Stimulated activated naive CD4-positive, alpha-beta T cell (primary cell): ENCODE measurements at regions not wholly inside any gene's neighbourhood (a gene's known extent, or its start where the extent isn't known, plus 50 kb on each side); places are given as distances from the start of the nearest gene placed in this dataset.
"Not testable (repeated sequence)": the region's sequence is repeated elsewhere in the genome, so short reads cannot be mapped to it uniquely, and the experiment has no call there.

ENCODE experiments used
- DNase-seq, 6 experiments: peaks; one replicate each; lab custom pipeline; 2025; lab: John Stamatoyannopoulos, UW

DNA sequence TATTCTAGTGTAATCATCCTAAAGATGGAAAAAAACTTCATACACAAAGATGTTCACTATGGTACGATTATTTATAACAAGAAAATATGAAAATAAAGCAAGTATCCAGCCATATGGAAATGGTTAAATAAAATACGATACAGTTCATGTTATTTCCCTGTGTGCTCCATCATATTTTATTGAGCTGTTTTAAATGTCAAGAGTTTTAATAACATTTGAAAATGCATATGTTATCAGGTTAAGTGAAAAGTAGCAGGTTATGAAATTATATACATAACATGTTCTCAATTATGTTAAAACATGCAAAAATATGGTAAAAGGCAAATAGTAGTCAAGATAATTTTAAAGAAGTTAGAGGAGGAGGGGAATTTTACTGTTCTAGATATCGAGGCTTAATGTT is 192.0 kb downstream of the HNRNPD start:
- DNase-seq, result no peak

DNA sequence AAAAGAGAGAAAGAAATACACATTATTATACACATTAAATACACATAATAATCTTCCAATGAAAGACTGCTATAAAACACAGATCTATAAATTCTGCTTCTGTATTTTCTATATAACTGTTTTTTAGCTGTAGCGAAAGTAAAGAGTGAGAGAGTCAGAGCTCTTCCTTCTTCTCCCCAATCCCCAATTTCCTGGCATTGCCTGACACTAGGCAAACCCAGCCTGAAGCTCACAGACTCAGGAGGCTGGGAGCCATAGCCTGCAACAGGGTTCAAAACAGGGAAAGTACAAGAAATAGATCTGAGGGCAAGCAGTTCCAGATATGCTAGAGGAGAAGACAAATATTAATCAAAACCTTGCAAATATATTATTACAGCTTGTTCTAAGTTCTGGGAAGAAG is 201.6 kb downstream of the HNRNPD start:
- no peak for DNase-seq

DNA sequence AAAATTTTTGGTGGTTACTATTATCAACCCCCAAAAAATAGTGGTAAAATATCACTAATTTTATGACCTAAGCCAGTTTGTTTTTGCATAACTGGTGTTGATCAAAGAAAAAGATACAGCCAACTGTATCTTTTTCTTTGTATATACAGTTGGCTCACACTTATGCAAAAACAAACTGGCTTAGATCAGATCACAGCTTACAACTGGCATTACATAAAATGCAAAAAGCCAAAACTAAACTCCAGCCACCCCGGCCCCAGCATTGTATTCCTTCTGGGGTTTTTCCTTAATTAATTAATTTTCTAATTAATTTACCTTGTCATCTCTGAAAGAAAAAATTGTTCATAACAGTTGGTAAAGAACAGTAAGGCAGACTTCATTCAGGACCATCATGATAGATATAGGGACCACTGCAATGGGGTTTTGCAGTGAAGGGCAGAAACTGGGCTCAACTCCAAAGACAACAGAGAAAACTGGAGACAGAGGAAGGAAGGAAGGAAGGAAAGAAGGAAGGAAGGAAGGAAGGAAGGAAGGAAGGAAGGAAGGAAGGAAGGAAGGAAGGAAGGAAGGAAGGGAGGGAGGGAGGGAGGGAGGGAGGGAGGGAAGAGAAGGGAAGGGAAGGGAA is 202.1 kb downstream of the HNRNPD start:
- no peak for DNase-seq

- no peak for DNase-seq
Measured at GRCh38 chr4:82149750-82150149, 224.0 kb downstream of the HNRNPD start.

GRCh38 chr4:82145850-82146249 is 227.9 kb downstream of the HNRNPD start:
- DNase-seq, result no peak

DNA sequence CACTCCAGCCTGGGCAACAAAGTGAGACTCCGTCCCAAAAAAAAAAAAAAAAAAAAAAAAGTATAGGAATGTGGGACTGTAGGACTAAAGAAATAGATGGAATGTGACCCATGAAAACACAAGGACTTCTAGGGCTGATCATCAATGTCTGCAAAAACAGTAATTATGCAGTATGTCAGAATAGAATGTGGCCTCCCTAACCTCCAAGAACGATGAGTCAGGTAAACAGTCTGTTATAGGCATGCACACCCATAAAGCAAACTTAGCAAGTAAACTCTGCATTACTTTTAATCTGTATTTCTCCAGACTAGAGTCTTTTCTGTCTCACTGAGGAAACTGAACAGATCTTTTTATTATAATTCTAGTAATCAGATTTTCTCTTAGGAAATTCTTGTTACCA is 233.4 kb downstream of the HNRNPD start:
- DNase-seq, result no peak

- no peak for DNase-seq
Measured at GRCh38 chr4:82139287-82139686, 234.5 kb downstream of the HNRNPD start.

GRCh38 chr4:82138374-82138773 is 235.4 kb downstream of the HNRNPD start:
- DNase-seq, result no peak

- DNase-seq, result peak in 2 of 6 experiments; percentile 40 to 62
Measured at GRCh38 chr4:82136161-82136801, 237.5 kb downstream of the HNRNPD start.

DNA sequence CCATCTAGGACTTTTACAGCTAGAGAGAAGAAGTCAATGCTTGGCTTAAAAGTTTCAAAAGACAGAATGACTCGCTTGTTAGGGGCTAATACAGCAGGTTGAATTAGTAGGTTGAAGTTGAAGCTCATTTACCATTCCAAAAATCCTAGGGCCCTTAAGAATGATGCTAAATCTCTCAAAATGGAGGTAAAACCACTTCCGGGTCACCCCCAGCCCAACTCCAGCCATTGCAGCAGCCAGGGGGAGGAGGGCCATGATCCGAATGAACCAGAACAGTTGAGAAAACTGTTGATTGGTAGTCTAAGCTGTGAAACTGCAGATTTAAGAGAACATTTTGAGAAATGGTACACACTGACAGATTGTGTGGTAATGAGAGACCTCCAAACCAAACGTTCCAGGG is 245.4 kb downstream of the HNRNPD start:
- DNase-seq, result no peak

- no peak for DNase-seq
Measured at GRCh38 chr4:82126512-82127040, 247.2 kb downstream of the HNRNPD start.

- no peak for DNase-seq
Measured at GRCh38 chr4:82125787-82126297, 247.9 kb downstream of the HNRNPD start.

DNA sequence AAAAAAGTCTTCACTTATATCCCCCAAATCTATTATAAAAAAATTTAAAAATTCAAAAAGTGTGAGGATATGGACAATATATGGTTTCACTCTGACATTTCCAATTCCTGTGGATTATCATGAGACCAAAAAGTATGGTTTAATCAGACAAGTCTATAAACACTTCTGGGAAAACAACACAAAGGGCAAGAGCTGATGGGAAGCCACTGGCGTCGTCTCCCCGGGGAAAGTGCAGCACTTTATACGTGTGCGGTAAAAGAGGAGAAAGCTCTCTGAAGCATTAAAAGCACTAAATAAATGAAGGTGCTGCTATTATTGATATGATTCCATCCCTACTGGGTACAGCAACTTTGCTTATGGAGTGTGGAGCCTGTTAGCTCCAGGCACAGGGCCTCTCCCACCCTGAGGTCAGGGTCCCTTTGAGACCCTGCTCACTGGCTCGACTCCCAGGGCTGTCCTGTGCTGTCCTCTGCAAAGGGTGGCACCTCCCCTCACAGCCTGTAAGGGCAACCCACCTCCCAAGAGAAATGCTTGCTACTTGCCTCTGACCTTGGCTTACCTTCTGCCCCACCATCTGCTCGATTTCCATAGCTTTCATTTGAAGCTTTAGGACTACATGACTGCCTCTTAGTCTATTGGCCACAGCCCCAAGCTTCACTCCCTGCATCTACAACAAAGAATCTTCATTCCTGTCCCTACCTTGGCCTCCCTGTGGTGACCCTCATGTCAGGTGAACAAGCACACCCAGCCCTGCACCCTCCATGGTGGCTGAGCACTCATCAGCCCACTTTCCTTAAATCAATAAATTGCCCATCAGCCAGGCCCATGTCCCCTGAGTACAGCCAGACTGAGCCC is 248.6 kb downstream of the HNRNPD start:
- no peak for DNase-seq

DNA sequence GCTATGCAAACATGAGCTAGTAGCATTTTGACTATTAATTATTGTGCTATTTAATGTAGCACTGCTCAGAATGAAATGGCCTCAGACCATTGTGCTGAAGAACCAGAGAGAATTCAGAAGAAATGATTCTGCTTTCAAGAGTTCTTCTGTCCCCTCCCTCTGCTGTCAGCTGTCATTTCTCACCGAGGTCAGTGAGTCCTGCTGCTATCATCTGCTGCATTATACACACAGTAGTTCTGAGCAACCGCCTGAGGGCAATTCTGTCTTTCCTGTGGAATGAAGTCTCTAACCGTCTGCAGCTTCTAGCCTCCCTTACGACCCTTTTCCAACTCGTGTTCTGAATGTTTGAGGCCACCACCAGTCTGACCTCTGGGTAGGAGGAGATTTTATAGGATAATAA is 249.4 kb downstream of the HNRNPD start:
- DNase-seq, result no peak

DNA sequence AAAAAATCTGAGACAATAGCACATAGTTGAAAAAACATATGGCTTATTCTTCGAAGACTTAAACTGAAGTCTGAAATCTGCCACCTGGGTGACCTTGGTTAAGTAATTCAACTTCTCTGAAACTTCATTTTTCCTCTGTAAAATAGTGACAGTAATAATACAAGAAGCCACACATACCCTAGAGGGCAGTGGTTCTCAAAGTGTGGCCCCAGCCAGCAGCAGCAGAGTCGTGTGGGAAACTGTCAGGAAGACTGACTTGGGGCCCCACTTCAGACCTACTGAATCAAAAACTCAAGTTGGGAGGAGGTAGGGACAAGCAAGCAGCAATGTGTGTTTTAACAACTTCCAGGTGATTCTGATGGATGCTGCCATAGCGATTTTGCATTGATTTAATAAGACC is 249.9 kb downstream of the HNRNPD start:
- peak in 5 of 6 experiments; percentile 3 to 49 (median 10) for DNase-seq

DNA sequence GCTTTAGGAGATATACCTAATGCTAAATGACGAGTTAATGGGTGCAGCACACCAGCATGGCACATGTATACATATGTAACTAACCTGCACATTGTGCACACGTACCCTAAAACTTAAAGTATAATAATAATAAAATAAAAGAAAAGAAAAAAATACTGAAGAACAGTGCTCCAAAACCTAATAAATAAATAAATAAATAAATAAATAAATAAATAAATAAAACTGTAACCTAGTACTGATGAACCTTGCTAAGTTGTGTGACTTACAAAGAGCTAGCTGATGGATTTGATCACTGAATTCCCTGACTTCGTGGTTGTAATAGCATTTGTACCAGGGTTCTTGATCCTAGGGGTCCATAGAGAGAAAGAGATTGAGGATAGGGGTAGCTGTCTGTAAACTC is 258.6 kb downstream of the HNRNPD start:
- DNase-seq, result not testable (repeated sequence)

- DNase-seq, result no peak
Measured at GRCh38 chr4:82108506-82108905, 265.3 kb downstream of the HNRNPD start.

DNA sequence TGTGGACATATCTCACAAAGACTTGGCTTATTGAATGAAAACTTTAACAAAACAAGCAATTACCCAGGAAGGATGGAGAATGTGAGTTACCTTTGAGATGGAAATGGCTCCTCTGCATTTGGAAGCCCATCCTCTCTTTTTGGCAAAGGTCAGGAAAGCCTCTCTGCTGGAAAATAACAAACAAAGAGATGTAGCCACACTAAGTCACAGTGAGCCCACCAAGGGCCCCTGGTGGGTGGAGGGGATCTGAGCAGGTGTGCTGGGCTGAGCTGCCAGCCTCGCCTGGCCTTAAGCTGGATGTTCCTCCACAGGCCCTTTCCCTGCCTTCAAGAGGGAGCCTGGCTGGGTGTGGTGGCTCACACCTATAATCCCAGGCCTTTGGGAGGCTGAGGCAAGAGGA is 269.2 kb downstream of the HNRNPD start:
- DNase-seq, result no peak

GRCh38 chr4:82099928-82100579 is 273.7 kb downstream of the HNRNPD start:
- no peak for DNase-seq

DNA sequence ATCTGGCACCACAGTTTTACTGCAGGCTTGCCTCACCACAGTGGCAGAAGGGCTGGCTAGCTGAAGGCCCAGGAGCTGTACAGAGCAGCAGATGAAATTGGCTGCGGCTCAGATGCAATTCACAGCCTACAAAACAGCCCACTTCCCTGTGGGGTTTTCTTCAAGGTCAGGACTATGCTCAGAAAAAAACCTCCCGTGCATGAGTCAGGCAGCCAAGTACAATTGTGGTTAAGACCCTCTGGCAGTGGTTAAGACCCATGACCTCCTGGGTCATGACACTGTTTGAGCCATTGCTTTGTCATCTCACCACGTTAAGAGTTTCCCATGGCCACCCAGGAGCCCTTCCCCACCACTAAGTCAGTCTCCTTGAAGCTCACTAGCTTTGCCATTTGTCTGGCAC is 276.3 kb downstream of the HNRNPD start:
- no peak for DNase-seq

GRCh38 chr4:82090717-82091116 is 283.1 kb downstream of the HNRNPD start:
- DNase-seq, result no peak

DNA sequence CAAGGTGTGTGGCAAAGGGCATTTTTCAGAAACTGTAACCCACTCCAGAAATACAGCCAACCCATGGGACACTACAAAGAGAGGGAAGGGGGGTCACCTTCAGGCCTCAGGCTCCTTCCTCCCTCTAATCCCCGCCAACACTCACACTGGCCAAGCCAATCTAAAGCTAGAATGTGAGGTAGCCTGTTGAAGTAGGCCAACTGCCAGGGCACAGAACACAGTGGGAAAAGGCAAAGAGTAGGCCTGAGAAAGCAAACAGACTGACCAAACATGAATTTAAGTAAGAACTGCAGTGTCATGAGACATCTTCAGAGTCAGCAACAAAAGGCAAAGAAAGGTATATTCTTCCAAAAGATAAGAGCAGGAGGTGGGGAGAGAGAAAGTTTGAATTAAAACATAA is 289.0 kb downstream of the HNRNPD start:
- DNase-seq, result no peak
